ENCODE measurements at regions not wholly inside any gene's neighbourhood (a gene's known extent, or its start where the extent isn't known, plus 50 kb on each side); places are given as distances from the start of the nearest gene placed in this dataset.

DNA sequence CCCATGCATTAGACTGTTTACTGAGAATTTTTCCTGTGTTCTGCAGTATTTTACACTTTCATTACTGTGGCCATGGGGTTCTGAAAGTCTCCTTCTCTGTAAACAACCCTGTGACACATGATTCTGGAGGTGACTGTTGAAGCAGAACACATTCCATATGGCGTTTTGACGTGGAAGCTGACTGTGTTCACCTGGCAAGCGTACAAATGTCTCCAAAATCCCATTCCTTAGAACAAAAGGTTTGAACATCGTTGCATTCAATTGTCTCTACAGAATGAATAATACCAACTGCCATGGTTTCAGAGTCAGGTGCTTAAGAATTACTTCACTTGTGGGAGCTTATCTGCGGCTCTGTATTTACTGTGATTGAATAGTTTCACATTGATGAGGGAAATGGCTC, 485.6 kb upstream of the TMEM132C start:
- TF ChIP-seq EZH2 (IDR thresholded peaks at IDR 0.05; ENCODE audit: borderline replicate concordance, insufficient read depth, low read length, poor library complexity, severe bottlenecking): no peak
- TF ChIP-seq, protein P1, sequence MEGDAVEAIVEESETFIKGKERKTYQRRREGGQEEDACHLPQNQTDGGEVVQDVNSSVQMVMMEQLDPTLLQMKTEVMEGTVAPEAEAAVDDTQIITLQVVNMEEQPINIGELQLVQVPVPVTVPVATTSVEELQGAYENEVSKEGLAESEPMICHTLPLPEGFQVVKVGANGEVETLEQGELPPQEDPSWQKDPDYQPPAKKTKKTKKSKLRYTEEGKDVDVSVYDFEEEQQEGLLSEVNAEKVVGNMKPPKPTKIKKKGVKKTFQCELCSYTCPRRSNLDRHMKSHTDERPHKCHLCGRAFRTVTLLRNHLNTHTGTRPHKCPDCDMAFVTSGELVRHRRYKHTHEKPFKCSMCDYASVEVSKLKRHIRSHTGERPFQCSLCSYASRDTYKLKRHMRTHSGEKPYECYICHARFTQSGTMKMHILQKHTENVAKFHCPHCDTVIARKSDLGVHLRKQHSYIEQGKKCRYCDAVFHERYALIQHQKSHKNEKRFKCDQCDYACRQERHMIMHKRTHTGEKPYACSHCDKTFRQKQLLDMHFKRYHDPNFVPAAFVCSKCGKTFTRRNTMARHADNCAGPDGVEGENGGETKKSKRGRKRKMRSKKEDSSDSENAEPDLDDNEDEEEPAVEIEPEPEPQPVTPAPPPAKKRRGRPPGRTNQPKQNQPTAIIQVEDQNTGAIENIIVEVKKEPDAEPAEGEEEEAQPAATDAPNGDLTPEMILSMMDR (IDR thresholded peaks at IDR 0.05; ENCODE audit: poor library complexity, severe bottlenecking): no peak
